Keratinocyte (primary cell): ENCODE measurements at regions not wholly inside any gene's neighbourhood (a gene's known extent, or its start where the extent isn't known, plus 50 kb on each side); places are given as distances from the start of the nearest gene placed in this dataset.

Experiments used
- DNase-seq: peaks from one replicate; pipeline ENCODE4 v3.0.0-alpha.2; 2011; ENCODE audit warnings: low read depth, missing footprints, low spot score
- FAIRE-seq: peaks from 2 replicates; lab custom pipeline; 2011; peaks lifted over from hg19 to GRCh38; lab: Jason Lieb, UNC
- H2AFZ ChIP-seq: 2 replicates; pipeline ENCODE4 v1.6.0; 2012; ENCODE audit warnings: low read length, control low read depth, inconsistent platforms; ENCODE audit not compliant: control insufficient read depth
- H3K27ac ChIP-seq: 2 replicates; pipeline ENCODE4 v1.5.1; 2011; ENCODE audit warnings: low read length; ENCODE audit not compliant: control insufficient read depth, insufficient read depth
- H3K27me3 ChIP-seq: 3 replicates; pipeline ENCODE4 v1.6.0; 2011; ENCODE audit warnings: low read length; ENCODE audit not compliant: control insufficient read depth, insufficient read depth; ENCODE audit errors: extremely low read depth
- H3K36me3 ChIP-seq, 2 experiments: 2 replicates in 1 of 2; 3 replicates in 1 of 2; pipeline ENCODE4 v1.5.1; 2011; ENCODE audit warnings: low read length in 2 of 2, mild to moderate bottlenecking in 1 of 2; ENCODE audit not compliant: control insufficient read depth in 2 of 2, insufficient read depth in 2 of 2; ENCODE audit errors: extremely low read depth in 1 of 2
- H3K4me1 ChIP-seq: 3 replicates; pipeline ENCODE4 v1.5.1; 2011; ENCODE audit warnings: low read length; ENCODE audit not compliant: control insufficient read depth, insufficient read depth; ENCODE audit errors: extremely low read depth
- H3K4me2 ChIP-seq: 3 replicates; pipeline ENCODE4 v1.6.0; 2011; ENCODE audit warnings: low read depth, low read length; ENCODE audit not compliant: control insufficient read depth, insufficient read depth; ENCODE audit errors: extremely low read depth
- H3K4me3 ChIP-seq, 3 experiments: fragments of 200-600 bp in 1 of 3; sonication (generic) in 1 of 3; 2 replicates in 2 of 3; 3 replicates in 1 of 3; pipeline ENCODE4 v1.5.1; 2011 to 2016; ENCODE audit warnings: low read length in 3 of 3, mild to moderate bottlenecking in 3 of 3, control low read depth in 2 of 3, inconsistent platforms in 1 of 3, low read depth in 1 of 3, mixed read lengths in 1 of 3, mixed run types in 1 of 3, moderate library complexity in 1 of 3; ENCODE audit not compliant: control insufficient read depth in 2 of 3, insufficient read depth in 2 of 3; ENCODE audit errors: extremely low read depth in 1 of 3
- H3K79me2 ChIP-seq: 2 replicates; pipeline ENCODE4 v1.6.0; 2012; ENCODE audit warnings: low read length; ENCODE audit not compliant: control insufficient read depth, insufficient read depth
- H3K9ac ChIP-seq: 3 replicates; pipeline ENCODE4 v1.6.0; 2011; ENCODE audit warnings: low read length; ENCODE audit not compliant: control insufficient read depth, insufficient read depth; ENCODE audit errors: extremely low read depth
- H3K9me1 ChIP-seq: 3 replicates; pipeline ENCODE4 v1.6.0; 2011; ENCODE audit warnings: low read length; ENCODE audit not compliant: control insufficient read depth, insufficient read depth; ENCODE audit errors: extremely low read depth
- H3K9me3 ChIP-seq: 2 replicates; pipeline ENCODE4 v1.5.1; 2012; ENCODE audit warnings: low read depth, low read length; ENCODE audit not compliant: control insufficient read depth
- H4K20me1 ChIP-seq: 3 replicates; pipeline ENCODE4 v1.6.0; 2011; ENCODE audit warnings: low read length; ENCODE audit not compliant: control insufficient read depth, insufficient read depth; ENCODE audit errors: extremely low read depth
- CTCF ChIP-seq, 3 experiments: IDR thresholded peaks in 1 of 3; conservative IDR thresholded peaks in 1 of 3; optimal IDR thresholded peaks in 1 of 3; 2 replicates in 2 of 3; 3 replicates in 1 of 3; pipeline versions ENCODE3 to v1.5.1; 2011; ENCODE audit warnings: low read length in 3 of 3, mild to moderate bottlenecking in 3 of 3, moderate library complexity in 2 of 3, control low read depth in 1 of 3, inconsistent platforms in 1 of 3; ENCODE audit not compliant: insufficient read depth in 2 of 3; ENCODE audit errors: extremely low read depth in 1 of 3
- EZH2 ChIP-seq: IDR thresholded peaks from one replicate; pipeline ENCODE4 v1.6.1; 2012; ENCODE audit warnings: inconsistent platforms, mild to moderate bottlenecking, low read length, moderate library complexity
- dilution Hi-C: fragments of 300-500 bp; cut with MboI; formaldehyde crosslinking; loops from one replicate; pipeline ENCODE4 v1.7.0; 2020; ENCODE audit warnings: low sequenced_read_pairs; ENCODE audit not compliant: extremely low pct_ligation_motif_present

- no peaks in the 10 kb centered on the region for H3K9me1 ChIP-seq
- H3K36me3 ChIP-seq: no peaks in the 10 kb centered on the region
- no peak overlapping the region for H3K27ac ChIP-seq
- DNase-seq (no peak), FAIRE-seq (no peak)
- TF ChIP-seq EZH2 (no peak), CTCF (optimal IDR thresholded peaks at IDR 0.05 in 1 of 3, IDR thresholded peaks at IDR 0.05 in 1 of 3, conservative IDR thresholded peaks at IDR 0.05 in 1 of 3; ENCODE audit: extremely low read depth in 1 of 3, insufficient read depth in 2 of 3, low read length in 3 of 3) (no peak)
- H3K9ac ChIP-seq: no peak overlapping the region
- no peaks in the 10 kb centered on the region for H4K20me1 ChIP-seq
- no peak overlapping the region for H2AFZ ChIP-seq
- no peaks in the 10 kb centered on the region for H3K79me2 ChIP-seq
- H3K27me3 ChIP-seq: no peaks in the 10 kb centered on the region
- H3K4me3 ChIP-seq: no peak overlapping the region
- H3K4me1 ChIP-seq: no peaks in the 10 kb centered on the region
- no peak overlapping the region for H3K4me2 ChIP-seq
- H3K9me3 ChIP-seq: no peaks in the 10 kb centered on the region
- dilution Hi-C loops: no loop called here
Measured at GRCh38 chr17:77748436-77748835, 210.1 kb upstream of the TNRC6C start.

- Histone ChIP-seq H3K27me3 (no peaks in the 10 kb centered on the region), H3K27ac (no peak overlapping the region), H3K4me2 (no peak overlapping the region), H3K79me2 (no peaks in the 10 kb centered on the region), H3K9me1 (no peaks in the 10 kb centered on the region), H3K4me3 (no peak overlapping the region), H3K4me1 (no peaks in the 10 kb centered on the region), H4K20me1 (no peaks in the 10 kb centered on the region), H3K9me3 (peaks cover under 1% of the 10 kb centered on the region), H2AFZ (no peak overlapping the region), H3K36me3 (no peaks in the 10 kb centered on the region), H3K9ac (no peak overlapping the region)
- dilution Hi-C loops: no loop called here
- no peak for TF ChIP-seq CTCF (optimal IDR thresholded peaks at IDR 0.05 in 1 of 3, IDR thresholded peaks at IDR 0.05 in 1 of 3, conservative IDR thresholded peaks at IDR 0.05 in 1 of 3; ENCODE audit: extremely low read depth in 1 of 3, insufficient read depth in 2 of 3, low read length in 3 of 3)
- TF ChIP-seq EZH2: no peak
- DNase-seq: no peak
- no peak for FAIRE-seq
Measured at GRCh38 chr17:77749321-77749751, 209.2 kb upstream of the TNRC6C start.
